IPS-NIHi7 (cell line): ENCODE measurements at regions not wholly inside any gene's neighbourhood (a gene's known extent, or its start where the extent isn't known, plus 50 kb on each side); places are given as distances from the start of the nearest gene placed in this dataset.

Experiments used
- DNase-seq: peaks from one replicate; pipeline ENCODE4 v3.0.0; 2012; ENCODE audit warnings: mixed read lengths; ENCODE audit errors: extremely low spot score

- DNase-seq: no peak
Measured at GRCh38 chr10:36178616-36179015, 536.5 kb upstream of the FZD8 start.

DNA sequence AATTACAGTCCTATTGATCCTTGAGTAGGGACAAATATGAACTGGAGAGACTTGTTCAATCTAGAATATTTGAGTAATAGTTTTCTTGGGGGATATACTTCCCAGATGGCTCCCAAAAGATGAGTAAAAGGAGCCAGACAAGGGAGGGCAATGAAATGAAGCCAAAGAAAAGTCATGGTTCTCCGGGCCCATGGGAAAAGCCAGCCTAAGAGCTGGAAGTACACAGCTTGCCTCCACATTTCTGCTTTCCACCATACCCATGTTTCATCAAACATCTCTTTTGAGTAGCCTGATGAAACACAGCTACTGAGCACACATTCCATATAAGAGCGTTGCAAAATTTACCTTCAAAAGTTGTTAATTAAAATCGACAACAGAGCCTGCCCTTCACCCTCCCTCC, 535.0 kb upstream of the FZD8 start:
- DNase-seq: no peak

GRCh38 chr10:36175954-36176353, 533.9 kb upstream of the FZD8 start:
- DNase-seq: no peak

DNA sequence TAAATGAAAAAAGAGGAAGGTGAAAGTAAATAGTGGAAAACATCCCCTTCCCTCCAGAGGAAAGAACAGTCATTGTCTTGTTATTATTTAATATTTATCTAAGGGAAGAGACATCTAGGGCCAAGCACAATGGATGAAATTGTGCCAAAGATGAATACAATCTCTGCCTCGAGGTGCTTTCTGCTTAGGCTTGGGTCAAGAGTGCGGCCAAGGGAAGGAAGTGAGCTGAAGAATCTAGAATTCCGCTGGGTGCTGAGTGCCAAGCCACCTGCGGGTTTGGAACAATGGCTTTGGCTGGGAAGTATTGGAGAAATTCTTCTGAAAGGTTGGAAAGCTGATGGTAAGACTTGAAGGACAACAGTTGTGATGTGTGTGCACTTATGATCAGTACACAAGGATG, 531.3 kb upstream of the FZD8 start:
- no peak for DNase-seq

DNA sequence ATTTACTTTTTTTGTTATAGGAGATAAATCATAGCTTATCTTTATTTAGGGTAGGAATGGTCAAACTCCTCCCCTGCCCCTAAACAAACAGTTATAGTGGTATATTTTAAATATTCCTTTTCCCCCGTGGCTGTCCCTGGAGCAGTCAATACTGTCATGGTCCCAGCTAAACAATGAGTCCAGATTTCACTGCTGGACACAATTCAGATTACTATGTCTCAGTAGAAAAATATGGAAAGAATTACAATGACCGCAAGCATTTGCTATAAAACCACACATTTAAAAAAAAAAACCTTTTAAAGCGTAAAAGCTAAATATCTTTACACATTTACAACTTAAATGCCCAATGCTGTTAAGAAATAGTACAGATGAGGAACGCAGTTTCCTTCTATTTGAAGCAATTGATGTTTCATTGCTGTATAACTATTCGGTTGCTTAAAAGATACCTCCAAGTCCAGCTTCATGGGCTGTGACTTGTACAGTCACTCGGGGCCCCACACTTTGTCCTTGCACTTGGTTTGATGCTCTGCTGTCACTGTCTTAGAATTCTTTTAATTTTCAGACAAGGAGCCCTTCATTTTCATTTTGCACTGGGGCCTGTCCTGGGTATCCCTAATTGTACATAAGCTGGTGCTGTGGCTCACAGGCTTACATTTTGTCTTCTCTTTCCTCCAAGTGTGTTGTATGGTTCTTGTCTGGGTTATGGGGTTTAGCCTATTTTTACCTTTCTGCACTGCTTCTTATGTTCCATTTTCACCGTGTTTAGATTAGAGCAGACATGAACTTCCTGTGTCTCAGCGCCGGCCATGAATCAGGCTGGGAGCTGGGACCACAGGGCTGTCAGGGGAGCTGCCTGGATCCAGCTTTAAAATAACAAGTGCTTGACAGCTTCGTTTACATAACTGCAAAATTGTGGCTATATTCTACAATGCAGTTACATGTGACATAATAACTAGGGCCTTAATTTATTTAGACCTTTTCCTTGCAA, 530.2 kb upstream of the FZD8 start:
- no peak for DNase-seq

GRCh38 chr10:36171556-36171952, 529.5 kb upstream of the FZD8 start:
- peak; percentile 29 for DNase-seq

DNA sequence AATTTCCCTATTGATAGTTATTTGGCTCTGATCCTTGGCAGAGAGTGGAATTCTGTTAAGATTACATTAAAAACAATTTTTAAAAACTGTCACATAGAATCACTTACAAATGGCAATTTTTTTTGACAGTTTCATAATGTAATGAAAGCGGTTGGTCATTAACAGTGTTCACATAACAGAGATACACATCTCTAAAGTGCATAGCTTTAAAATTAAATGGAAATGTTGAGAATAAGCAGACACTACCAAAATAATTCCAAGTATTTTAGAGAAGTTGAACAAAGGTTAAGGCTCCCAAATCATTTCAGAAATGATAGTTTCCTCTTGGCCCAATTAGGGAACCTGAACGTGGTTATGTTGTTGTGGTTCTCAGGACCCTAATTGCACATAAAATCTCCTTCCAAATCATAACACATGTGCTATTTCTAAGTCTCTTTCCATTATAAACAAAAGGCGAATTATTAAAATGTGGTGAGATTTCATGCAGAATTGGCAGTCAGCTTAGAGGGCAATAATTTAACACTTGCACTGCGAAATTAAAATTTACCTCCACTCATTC, 528.9 kb upstream of the FZD8 start:
- DNase-seq: no peak

GRCh38 chr10:36170142-36170719, 528.1 kb upstream of the FZD8 start:
- no peak for DNase-seq

DNA sequence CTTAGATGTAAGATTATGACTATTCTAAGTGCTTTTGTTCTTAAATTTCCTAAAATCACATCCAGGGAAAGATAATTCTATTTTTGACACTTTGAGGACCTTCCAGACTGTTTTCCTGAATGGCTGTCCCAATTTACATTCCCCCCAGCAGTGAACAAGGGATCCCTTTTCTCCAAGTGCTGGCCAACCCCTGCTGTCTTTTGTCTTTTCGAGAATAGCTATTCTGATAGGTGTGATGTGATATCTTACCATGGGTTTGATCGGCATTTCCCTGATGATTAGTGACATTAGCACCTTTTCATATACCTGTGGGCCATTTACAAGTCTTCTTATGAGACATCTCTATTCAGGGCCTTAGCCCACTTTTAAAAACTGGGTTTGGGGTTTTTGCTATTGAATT, 526.7 kb upstream of the FZD8 start:
- DNase-seq: no peak

DNA sequence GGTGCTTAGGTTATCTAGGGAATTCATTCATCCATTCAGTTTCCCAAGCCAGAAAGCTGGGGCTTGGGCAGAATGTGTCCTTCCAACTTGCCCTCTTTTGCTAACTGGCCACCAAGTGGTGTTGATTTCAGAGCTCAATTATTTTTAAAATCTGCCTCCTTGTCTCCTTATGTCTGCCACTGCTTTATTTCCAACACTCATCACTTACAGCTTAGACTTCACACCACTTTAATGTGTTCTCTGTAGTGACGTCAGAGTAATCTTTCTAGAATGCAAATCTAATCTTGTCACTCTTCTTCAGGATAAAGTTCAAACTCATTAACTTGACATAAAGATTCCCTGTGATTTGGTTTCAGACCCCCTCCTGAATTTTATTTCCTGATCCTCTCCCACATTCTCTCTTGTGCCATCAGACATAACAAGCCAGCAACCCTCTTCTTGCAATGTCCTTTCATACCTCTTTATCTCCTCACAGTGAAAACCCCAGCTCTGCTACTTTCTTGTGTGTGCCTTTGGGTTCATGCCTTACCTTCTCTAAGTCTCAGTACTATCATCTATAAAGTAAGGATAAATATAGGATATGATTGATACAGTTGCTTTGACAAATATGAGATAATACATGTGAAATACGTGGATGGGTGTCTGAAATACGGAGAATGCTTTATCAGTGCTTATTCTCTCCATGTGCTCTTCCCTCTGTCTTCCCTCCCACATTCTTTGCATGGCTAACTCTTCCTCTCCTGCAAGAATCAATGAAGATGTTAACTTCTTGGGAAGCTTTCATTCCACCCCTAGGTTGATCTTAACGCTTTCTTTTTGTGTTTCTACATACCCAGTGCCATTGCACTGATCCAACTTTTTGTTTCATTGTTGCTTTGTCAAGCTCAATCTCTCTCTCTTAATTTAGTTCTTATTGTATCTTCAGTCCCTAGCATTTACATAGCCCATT, 522.7 kb upstream of the FZD8 start:
- DNase-seq: no peak

DNA sequence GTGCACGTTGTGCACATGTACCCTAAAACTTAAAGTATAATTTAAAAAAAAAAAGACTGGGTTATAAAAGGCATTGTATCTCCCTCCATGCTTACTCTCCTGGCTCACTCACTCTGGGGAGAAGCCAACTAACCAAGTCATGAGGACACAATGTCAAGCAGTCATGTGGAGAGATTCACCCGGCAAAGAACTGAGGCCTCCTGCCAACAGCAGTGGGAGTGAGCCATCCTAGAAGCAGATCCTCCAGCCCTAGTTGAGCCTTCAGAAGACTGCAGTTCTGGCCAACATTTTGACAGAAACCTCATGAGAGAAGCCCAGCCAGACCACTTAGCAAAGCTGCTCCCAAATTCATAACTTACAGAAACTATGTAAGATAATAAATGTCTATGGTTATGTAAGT, 521.7 kb upstream of the FZD8 start:
- no peak for DNase-seq

DNA sequence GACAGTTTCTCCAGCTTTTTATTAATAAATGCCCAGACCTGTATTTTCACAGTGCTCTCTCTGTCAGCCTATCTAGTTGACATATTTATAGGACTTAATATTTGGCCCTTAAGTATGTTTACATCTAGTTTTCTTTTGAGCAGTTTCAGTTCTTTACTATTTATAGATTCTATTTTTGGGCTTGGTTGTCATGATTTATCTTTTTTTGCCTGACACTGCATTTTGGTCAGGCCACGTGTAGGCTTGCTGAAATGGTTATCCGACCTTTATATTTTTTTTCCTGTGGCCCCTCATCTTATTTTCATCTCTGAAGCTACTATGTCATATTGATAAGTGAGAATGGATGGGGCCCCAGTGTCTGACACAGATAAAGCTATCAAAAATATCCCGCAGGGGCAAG, 515.4 kb upstream of the FZD8 start:
- DNase-seq: no peak

GRCh38 chr10:36148207-36148606, 506.1 kb upstream of the FZD8 start:
- no peak for DNase-seq

- DNase-seq: no peak
Measured at GRCh38 chr10:36147529-36147928, 505.4 kb upstream of the FZD8 start.

DNA sequence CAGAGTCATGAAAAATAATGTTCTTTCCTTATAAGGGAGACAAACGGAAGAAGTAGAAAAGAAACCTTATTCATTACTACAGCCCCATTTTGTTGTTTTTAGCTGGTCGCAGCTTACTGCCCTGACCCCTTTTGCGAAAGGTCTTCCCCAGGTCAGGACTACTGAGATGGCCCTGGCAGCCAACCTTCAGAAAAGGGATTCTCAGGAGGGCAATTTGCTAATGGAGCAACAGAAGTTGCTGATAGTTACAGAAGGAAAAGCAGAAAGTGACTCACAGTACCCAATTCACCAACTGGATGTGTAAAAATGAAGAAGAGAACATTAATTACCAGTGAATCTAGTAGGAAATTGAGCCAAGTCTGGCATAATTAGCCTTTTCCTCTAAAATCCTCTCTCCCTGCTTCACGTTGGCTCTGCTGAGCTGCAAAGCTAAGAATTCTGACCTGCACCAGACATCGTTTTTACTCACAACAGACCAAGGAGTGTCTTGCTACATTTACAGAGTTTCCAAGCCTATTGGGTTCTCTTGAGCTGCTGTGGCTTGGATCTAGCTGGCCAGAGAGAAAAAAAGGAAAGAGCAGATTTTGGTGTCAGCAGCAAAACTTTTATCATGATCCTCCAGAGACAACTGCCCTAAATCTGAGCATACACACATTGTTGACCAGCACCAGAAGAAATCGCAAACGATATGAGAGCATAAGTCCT, 499.9 kb upstream of the FZD8 start:
- no peak for DNase-seq

- no peak for DNase-seq
Measured at GRCh38 chr10:36129051-36129450, 487.0 kb upstream of the FZD8 start.

DNA sequence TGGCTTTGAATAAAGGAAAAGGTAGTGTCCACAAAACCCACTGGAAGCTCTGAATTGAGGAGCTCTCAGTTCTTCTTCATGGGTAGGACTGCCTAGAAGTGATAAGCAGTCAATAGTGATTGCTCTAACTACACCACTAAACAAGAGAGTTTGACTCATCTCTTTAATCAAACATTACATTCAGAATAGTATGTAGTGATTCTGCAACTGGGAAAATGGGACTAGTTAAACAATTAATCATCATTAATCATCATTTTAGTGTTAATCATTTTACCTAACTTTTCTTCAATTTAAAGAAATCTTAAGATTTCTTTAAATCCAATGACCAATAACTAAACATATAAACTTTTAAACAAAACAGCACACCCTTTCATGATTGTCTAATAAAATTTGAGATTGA, 484.0 kb upstream of the FZD8 start:
- DNase-seq: no peak

DNA sequence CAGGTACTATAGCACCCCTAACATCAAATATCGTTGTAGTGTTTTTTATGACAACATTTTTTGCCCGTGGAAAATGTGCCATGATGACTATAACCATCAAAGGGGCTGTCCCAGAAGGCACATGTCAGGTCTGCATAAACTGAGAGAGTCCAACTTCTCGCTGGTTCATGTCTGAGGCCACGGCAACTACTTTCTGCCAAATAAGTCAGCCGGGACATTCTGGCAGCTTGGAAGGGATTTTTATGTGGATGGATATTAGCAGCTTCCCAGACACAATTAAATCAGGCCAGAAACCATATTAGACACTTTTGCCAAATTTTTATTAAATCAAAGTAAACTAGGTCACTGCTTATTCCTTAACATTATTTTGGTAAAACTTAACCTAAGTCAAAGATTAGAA, 477.4 kb upstream of the FZD8 start:
- DNase-seq: no peak

- no peak for DNase-seq
Measured at GRCh38 chr10:36118314-36118713, 476.2 kb upstream of the FZD8 start.

DNA sequence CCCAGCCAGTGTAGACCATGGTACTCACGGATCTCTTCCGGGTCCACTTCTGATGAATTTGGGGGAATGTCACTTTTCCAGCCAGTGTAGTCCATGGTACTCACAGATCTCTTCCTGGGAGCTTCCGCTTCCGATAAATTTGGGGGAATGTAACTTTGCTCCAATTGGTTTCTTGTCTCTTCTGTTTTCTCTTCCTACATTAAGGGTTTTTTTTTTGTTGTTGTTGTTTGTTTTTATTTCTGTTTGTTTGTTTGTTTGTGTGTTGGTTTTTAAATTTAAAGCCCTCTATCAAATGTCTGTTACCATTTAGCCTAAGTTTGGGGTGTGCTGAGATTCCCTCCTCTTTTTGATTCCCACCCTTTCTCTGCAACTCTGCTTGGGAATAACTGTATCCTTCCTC, 475.8 kb upstream of the FZD8 start:
- DNase-seq: no peak

GRCh38 chr10:36117231-36117630, 475.1 kb upstream of the FZD8 start:
- DNase-seq: no peak
